GM12865 (cell line): ENCODE measurements at regions not wholly inside any gene's neighbourhood (a gene's known extent, or its start where the extent isn't known, plus 50 kb on each side); places are given as distances from the start of the nearest gene placed in this dataset.

ENCODE experiments used
- DNase-seq: peaks from one replicate; pipeline ENCODE4 v3.0.0; 2010; ENCODE audit warnings: low read depth
- H3K4me3 ChIP-seq: 2 replicates; pipeline ENCODE4 v1.5.1; 2011; ENCODE audit warnings: mild to moderate bottlenecking, low read depth, low read length, control low read depth
- CTCF ChIP-seq: IDR thresholded peaks from 2 replicates; pipeline ENCODE4 v1.5.1; 2011; ENCODE audit warnings: low read length, control low read depth, low read depth, inconsistent platforms; ENCODE audit not compliant: insufficient read depth; ENCODE audit errors: missing control alignments

DNA sequence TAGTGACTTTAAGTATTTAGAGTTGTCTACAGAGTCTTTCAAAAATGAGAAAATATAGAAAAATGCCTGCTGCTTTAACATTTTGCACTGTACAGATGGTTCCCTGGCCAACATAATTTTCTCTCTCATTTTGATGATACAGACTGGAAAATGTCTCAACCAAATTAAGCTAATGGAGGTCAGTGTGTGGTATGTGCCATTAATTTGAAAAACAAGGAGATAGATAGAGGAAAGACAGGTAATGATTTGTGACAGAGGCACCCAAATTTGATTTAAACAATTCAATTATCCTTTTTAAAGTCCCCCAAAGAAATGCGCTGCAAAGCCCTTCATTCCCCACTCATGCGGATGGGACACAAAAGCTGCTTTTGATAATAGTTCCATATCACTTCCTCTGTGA is 140.0 kb downstream of the ASCL1 start:
- DNase-seq = no peak

GRCh38 chr12:103100257-103100831 is 142.9 kb downstream of the ASCL1 start:
- DNase-seq = no peak
- no peak overlapping the region for H3K4me3 ChIP-seq
- no peak for TF ChIP-seq CTCF

More for the DNA sequence above, 140.0 kb downstream of the ASCL1 start:
- no peak overlapping the region for H3K4me3 ChIP-seq
- TF ChIP-seq CTCF = no peak

GRCh38 chr12:103102225-103102744 is 144.8 kb downstream of the ASCL1 start:
- H3K4me3 ChIP-seq = no peak overlapping the region
- TF ChIP-seq CTCF = no peak
- peak; percentile 83 for DNase-seq

DNA sequence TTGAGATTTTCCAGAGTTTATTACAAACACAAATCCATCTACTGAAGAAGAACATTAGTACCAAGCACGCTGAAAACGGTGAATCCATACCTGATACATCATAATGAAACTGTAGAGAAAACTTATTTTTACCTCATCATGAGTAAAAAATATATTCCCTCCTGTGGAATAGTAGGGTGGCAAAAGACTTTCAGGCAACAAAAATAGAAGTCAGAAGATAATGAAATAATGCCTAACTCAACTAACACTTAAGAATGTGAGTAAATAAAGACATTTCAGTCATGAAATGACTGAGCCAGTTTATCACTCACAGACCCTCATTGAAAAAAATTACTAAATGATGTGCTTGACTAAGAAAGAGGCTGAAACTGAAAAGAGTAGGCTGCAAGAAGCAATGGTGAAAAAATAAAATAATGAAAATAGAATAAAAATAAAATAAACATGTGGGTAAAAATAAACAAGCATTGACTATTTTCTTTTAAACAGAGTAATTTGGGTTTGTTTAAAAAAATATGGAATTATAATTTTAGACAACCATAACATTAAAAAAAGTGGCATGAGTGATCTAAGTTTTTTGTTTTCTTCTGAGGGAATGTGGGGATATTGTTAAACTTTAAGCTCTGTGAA is 148.6 kb downstream of the ASCL1 start:
- no peak for TF ChIP-seq CTCF
- peak; percentile 71 for DNase-seq
- no peak overlapping the region for H3K4me3 ChIP-seq

GRCh38 chr12:103109861-103110260 is 152.4 kb downstream of the ASCL1 start:
- no peak for TF ChIP-seq CTCF
- H3K4me3 ChIP-seq = no peak overlapping the region
- no peak for DNase-seq

DNA sequence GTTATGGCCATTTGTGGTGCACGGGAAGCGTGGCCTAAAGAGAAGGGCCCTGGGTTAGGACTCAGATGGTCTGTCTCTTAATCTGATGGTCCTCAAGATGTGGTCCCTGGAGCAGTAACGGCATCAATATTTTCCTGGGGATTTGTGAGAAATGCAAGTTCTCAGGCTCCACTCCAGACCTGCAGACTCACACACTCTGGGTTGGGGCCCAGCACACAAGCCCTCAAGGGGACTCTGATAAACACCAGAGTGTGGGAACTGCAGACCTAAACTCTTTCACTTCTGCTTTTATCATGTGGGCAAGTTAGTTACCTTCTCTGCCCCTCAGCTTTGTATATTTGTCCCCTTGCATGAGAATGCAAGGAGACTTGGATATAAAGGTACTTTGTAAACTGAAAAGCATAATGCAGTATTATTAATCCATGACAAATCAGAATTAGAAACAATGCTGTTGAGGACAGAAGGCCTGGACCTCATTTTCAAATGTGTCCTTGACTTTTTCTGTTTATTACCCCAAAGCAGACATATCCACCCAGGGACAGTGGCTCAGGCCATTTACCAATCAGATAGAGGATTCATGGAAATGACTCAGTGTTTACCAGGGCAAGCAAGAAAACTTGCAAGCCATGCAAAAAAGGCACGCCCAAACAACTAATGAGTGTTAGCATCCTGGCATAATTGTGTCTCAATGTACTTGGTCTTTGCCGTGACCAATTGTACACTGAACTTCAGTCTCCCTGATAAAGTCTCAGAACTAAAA is 157.0 kb downstream of the ASCL1 start:
- TF ChIP-seq CTCF = no peak
- DNase-seq = peak; percentile 91
- no peak overlapping the region for H3K4me3 ChIP-seq
